IMR-90 (cell line): ENCODE measurements at regions not wholly inside any gene's neighbourhood (a gene's known extent, or its start where the extent isn't known, plus 50 kb on each side); places are given as distances from the start of the nearest gene placed in this dataset.

Experiments
- ATAC-seq: fragments of 200-7000 bp; cut with Tn5 transposase; 2 replicates; pipeline ENCODE4 v1.9.1; 2020; ENCODE audit warnings: low read depth, mild to moderate bottlenecking, moderate library complexity
- BruUV-seq: library from RNA; stranded (reverse); fragments of 400-500 nt; replicated peaks from 2 replicates; lab custom pipeline; 2021; lab: Mats Ljungman, UMichigan
- CTCF ChIA-PET: fragments of 300-600 bp; formaldehyde crosslinking; extraction: SDS; loops from one replicate; lab custom pipeline; 2021; ENCODE audit warnings: antibody characterized with exemption; lab: Yijun Ruan, JAX
- POLR2A ChIA-PET: fragments of 300-600 bp; sonication (Branson Sonifier 250); formaldehyde crosslinking; loops from one replicate; lab custom pipeline; 2022; ENCODE audit warnings: antibody characterized with exemption; ENCODE audit not compliant: unreplicated experiment; lab: Charles Lee
- DNase-seq: peaks from one replicate; pipeline ENCODE4 v3.0.0; 2013
- H2AFZ ChIP-seq: replicated peaks from 2 replicates; pipeline ENCODE3; 2013; ENCODE audit warnings: low read length, mild to moderate bottlenecking; ENCODE audit not compliant: poor library complexity
- H2AK5ac ChIP-seq: 2 replicates; pipeline ENCODE4 v1.6.1; 2013; ENCODE audit warnings: low read depth, low read length, inconsistent platforms
- H2AK9ac ChIP-seq: replicated peaks from 2 replicates; pipeline ENCODE3; 2013; ENCODE audit warnings: mild to moderate bottlenecking, low read depth, low read length, moderate library complexity; ENCODE audit not compliant: poor library complexity
- H2BK120ac ChIP-seq: 2 replicates; pipeline ENCODE4 v1.6.1; 2013; ENCODE audit warnings: low read depth, low read length, inconsistent platforms
- H2BK15ac ChIP-seq: 3 replicates; pipeline ENCODE4 v1.6.1; 2013; ENCODE audit warnings: low read depth, low read length, inconsistent platforms
- H2BK20ac ChIP-seq: 2 replicates; pipeline ENCODE4 v1.6.1; 2013; ENCODE audit warnings: low read depth, mild to moderate bottlenecking, inconsistent platforms, low read length, moderate library complexity
- H2BK5ac ChIP-seq: 2 replicates; pipeline ENCODE4 v1.6.1; 2013; ENCODE audit warnings: mild to moderate bottlenecking, low read depth, low read length, inconsistent platforms; ENCODE audit not compliant: poor library complexity, severe bottlenecking
- H3K14ac ChIP-seq: replicated peaks from 2 replicates; pipeline ENCODE4 v1.6.1; 2013; ENCODE audit warnings: low read depth, low read length, inconsistent platforms
- H3K18ac ChIP-seq: 2 replicates; pipeline ENCODE4 v1.6.1; 2013; ENCODE audit warnings: low read depth, low read length, control low read depth
- H3K23ac ChIP-seq: 2 replicates; pipeline ENCODE4 v1.6.1; 2013; ENCODE audit warnings: low read depth, low read length, inconsistent platforms
- H3K27ac ChIP-seq: 2 replicates; pipeline ENCODE4 v1.5.1; 2013; ENCODE audit warnings: mild to moderate bottlenecking, control low read depth, low read length; ENCODE audit not compliant: insufficient read depth
- H3K27me3 ChIP-seq: 2 replicates; pipeline ENCODE4 v1.6.1; 2013; ENCODE audit warnings: low read length; ENCODE audit not compliant: control insufficient read depth, insufficient read depth
- H3K36me3 ChIP-seq: 2 replicates; pipeline ENCODE4 v1.6.1; 2013; ENCODE audit warnings: low read length, mixed read lengths; ENCODE audit not compliant: control insufficient read depth, insufficient read depth
- H3K4ac ChIP-seq: 2 replicates; pipeline ENCODE4 v1.6.1; 2013; ENCODE audit warnings: low read depth, low read length, inconsistent platforms
- H3K4me1 ChIP-seq: 2 replicates; pipeline ENCODE4 v1.6.1; 2013; ENCODE audit warnings: low read length, mixed read lengths; ENCODE audit not compliant: control insufficient read depth, insufficient read depth
- H3K4me2 ChIP-seq: 2 replicates; pipeline ENCODE4 v1.6.1; 2013; ENCODE audit warnings: low read depth, mild to moderate bottlenecking, control low read depth, low read length, moderate library complexity
- H3K4me3 ChIP-seq: 2 replicates; pipeline ENCODE4 v1.5.1; 2013; ENCODE audit warnings: low read depth, mild to moderate bottlenecking, control low read depth, low read length, moderate library complexity; ENCODE audit not compliant: insufficient read depth
- H3K56ac ChIP-seq: 2 replicates; pipeline ENCODE4 v1.6.1; 2013; ENCODE audit warnings: low read length, inconsistent platforms; ENCODE audit not compliant: insufficient read depth; ENCODE audit errors: extremely low read depth
- H3K79me1 ChIP-seq, 2 experiments: 2 replicates each; pipeline ENCODE4 v1.6.1; 2013; ENCODE audit warnings: low read length in 2 of 2, inconsistent platforms in 1 of 2, low read depth in 1 of 2
- H3K9ac ChIP-seq: 2 replicates; pipeline ENCODE4 v1.6.1; 2013; ENCODE audit warnings: low read depth, low read length, control low read depth
- H3K9me1 ChIP-seq: 2 replicates; pipeline ENCODE4 v1.6.1; 2013; ENCODE audit warnings: low read length, inconsistent platforms; ENCODE audit not compliant: insufficient read depth
- H3K9me3 ChIP-seq: 2 replicates; pipeline ENCODE4 v1.6.1; 2013; ENCODE audit warnings: low read length; ENCODE audit not compliant: control insufficient read depth, insufficient read depth
- H4K20me1 ChIP-seq: 2 replicates; pipeline ENCODE4 v1.6.1; 2013; ENCODE audit warnings: low read length, inconsistent platforms; ENCODE audit not compliant: insufficient read depth
- H4K5ac ChIP-seq: 2 replicates; pipeline ENCODE4 v1.6.1; 2013; ENCODE audit warnings: mild to moderate bottlenecking, low read depth, low read length, control low read depth
- H4K8ac ChIP-seq, 2 experiments: 2 replicates each; pipeline ENCODE4 v1.6.1; 2013; ENCODE audit warnings: low read depth in 2 of 2, low read length in 2 of 2, control low read depth in 1 of 2, inconsistent platforms in 1 of 2
- H4K91ac ChIP-seq: 2 replicates; pipeline ENCODE4 v1.6.1; 2013; ENCODE audit warnings: low read depth, low read length, inconsistent platforms; ENCODE audit not compliant: insufficient read depth
- BHLHE40 ChIP-seq: fragments of 150-350 bp; IDR thresholded peaks from 2 replicates; pipeline ENCODE4 v1.6.1; 2016; ENCODE audit warnings: mild to moderate bottlenecking, low read depth, low read length
- MXI1 ChIP-seq: IDR thresholded peaks from 2 replicates; pipeline ENCODE4 v1.6.1; 2012; ENCODE audit warnings: low read depth, mild to moderate bottlenecking, low read length, moderate library complexity, borderline replicate concordance
- POLR2A ChIP-seq: IDR thresholded peaks from 2 replicates; pipeline ENCODE4 v1.6.1; 2012; ENCODE audit warnings: mild to moderate bottlenecking, low read depth, low read length
- RFX5 ChIP-seq: IDR thresholded peaks from 2 replicates; pipeline ENCODE4 v1.8.0; 2012; ENCODE audit warnings: low read depth, mild to moderate bottlenecking, low read length, moderate library complexity
- WGBS, 2 experiments: methylation state at CpG; one replicate each; pipeline versions ENCODE4 v1.1.5 to v1.1.7; 2013; ENCODE audit warnings: missing lambda C conversion rate in 2 of 2; ENCODE audit not compliant: insufficient read length in 1 of 2; ENCODE audit errors: extremely low coverage in 2 of 2; 5-methylcytosine and 5-hydroxymethylcytosine counted together
- dilution Hi-C: fragments of 300-500 bp; cut with HindIII; formaldehyde crosslinking; loops from one replicate; pipeline ENCODE4 v1.14.3; 2018; ENCODE audit warnings: low sequenced_read_pairs; ENCODE audit not compliant: unreplicated experiment
- in situ Hi-C: fragments of 300-500 bp; cut with MboI; formaldehyde crosslinking; loops from 3 replicates; pipeline ENCODE4 v1.14.3; 2019; ENCODE audit warnings: low sequenced_read_pairs, inconsistent platforms, mixed read lengths
- intact Hi-C: fragments of 100-400 bp; cut with micrococcal nuclease; formaldehyde crosslinking; loops from 2 replicates; pipeline ENCODE4 v1.10.0; 2022

- no peak overlapping the region for H3K23ac ChIP-seq
- no peak overlapping the region for H2AFZ ChIP-seq
- WGBS, 2 experiments, result no CpG with 5 or more reads among the region's 2 CpGs
- no peak overlapping the region for H2BK120ac ChIP-seq
- no peaks in the 10 kb centered on the region for H3K9me1 ChIP-seq
- H2BK5ac ChIP-seq, result no peak overlapping the region
- no peak overlapping the region for H3K56ac ChIP-seq
- H2BK20ac ChIP-seq, result no peak overlapping the region
- no peak overlapping the region for H2AK9ac ChIP-seq
- no peaks in the 10 kb centered on the region for H3K9me3 ChIP-seq
- dilution Hi-C loops (no loop called here), in situ Hi-C loops (no loop called here), intact Hi-C loops (loop anchor here (5.0 kb wide), 2 partner anchors 49 to 69 kb away; no protein-coding TSS in a partner anchor)
- DNase-seq (no peak), ATAC-seq (no peak)
- H3K36me3 ChIP-seq, result no peaks in the 10 kb centered on the region
- no peak overlapping the region for H4K91ac ChIP-seq
- no peak overlapping the region for H3K4me2 ChIP-seq
- no peak overlapping the region for H4K5ac ChIP-seq
- peaks cover 7% of the 10 kb centered on the region for H3K4me1 ChIP-seq
- ChIA-PET CTCF (no interaction called here), POLR2A (no interaction called here)
- no peak overlapping the region for H2AK5ac ChIP-seq
- no peak for TF ChIP-seq POLR2A
- TF ChIP-seq MXI1, result no peak
- no peak for TF ChIP-seq RFX5
- TF ChIP-seq BHLHE40, result no peak
- no peak overlapping the region for H3K9ac ChIP-seq
- H3K79me1 ChIP-seq, result peaks cover 0 to 5% of the 10 kb centered on the region in 2 experiments; a peak in 3 of 4 replicates
- H3K18ac ChIP-seq, result no peak overlapping the region
- no TSS peak for BruUV-seq
- no peak overlapping the region for H2BK15ac ChIP-seq
- H3K14ac ChIP-seq, result no peak overlapping the region
- no peak overlapping the region for H4K8ac ChIP-seq
- no peak overlapping the region for H3K27ac ChIP-seq
- no peaks in the 10 kb centered on the region for H4K20me1 ChIP-seq
- no peak overlapping the region for H3K4me3 ChIP-seq
- no peak overlapping the region for H3K4ac ChIP-seq
- no peaks in the 10 kb centered on the region for H3K27me3 ChIP-seq
Measured at GRCh38 chr14:35211067-35211466, 81.1 kb upstream of the PSMA6 start.
